Endothelial cell of umbilical vein (primary cell): ENCODE measurements at regions not wholly inside any gene's neighbourhood (a gene's known extent, or its start where the extent isn't known, plus 50 kb on each side); places are given as distances from the start of the nearest gene placed in this dataset.

Source experiments
- BruUV-seq: library from RNA; stranded (reverse); fragments of 400-500 nt; replicated peaks from 2 replicates; lab custom pipeline; 2021; lab: Mats Ljungman, UMichigan
- CTCF ChIA-PET: fragments of 300-600, 350-600 bp; sonication (Branson Sonifier 250); formaldehyde crosslinking; loops from one replicate; lab custom pipeline; 2021; ENCODE audit warnings: antibody characterized with exemption, inconsistent platforms; lab: Charles Lee
- POLR2A ChIA-PET: fragments of 300-600, 350-600 bp; sonication (Branson Sonifier 250); formaldehyde crosslinking; loops from one replicate; lab custom pipeline; 2021; ENCODE audit warnings: antibody characterized with exemption, inconsistent platforms; lab: Charles Lee
- DNase-seq: peaks from one replicate; pipeline ENCODE4 v3.0.0-alpha.2; 2011; ENCODE audit warnings: low read depth, low spot score
- FAIRE-seq: peaks from 2 replicates; lab custom pipeline; 2011; peaks lifted over from hg19 to GRCh38; lab: Jason Lieb, UNC
- H2AFZ ChIP-seq: 2 replicates; pipeline ENCODE4 v1.6.0; 2012; ENCODE audit warnings: low read depth, low read length, control low read depth, inconsistent platforms
- H3K27ac ChIP-seq: 2 replicates; pipeline ENCODE4 v1.5.1; 2011; ENCODE audit warnings: low read depth, mild to moderate bottlenecking, control low read depth, low read length, moderate library complexity; ENCODE audit not compliant: insufficient read depth
- H3K27me3 ChIP-seq, 2 experiments: 2 replicates each; pipeline versions ENCODE4 v1.6.0 to v1.6.1; 2011; ENCODE audit warnings: low read length in 2 of 2, mixed read lengths in 1 of 2; ENCODE audit not compliant: control insufficient read depth in 2 of 2, insufficient read depth in 2 of 2
- H3K36me3 ChIP-seq, 2 experiments: 2 replicates in 1 of 2; 3 replicates in 1 of 2; pipeline ENCODE4 v1.5.1; 2011; ENCODE audit warnings: low read length in 2 of 2, mild to moderate bottlenecking in 1 of 2, moderate library complexity in 1 of 2; ENCODE audit not compliant: control insufficient read depth in 2 of 2, insufficient read depth in 2 of 2; ENCODE audit errors: extremely low read depth in 1 of 2
- H3K4me1 ChIP-seq: 3 replicates; pipeline ENCODE4 v1.5.1; 2011; ENCODE audit warnings: mild to moderate bottlenecking, low read length; ENCODE audit not compliant: control insufficient read depth, insufficient read depth; ENCODE audit errors: extremely low read depth
- H3K4me2 ChIP-seq: 2 replicates; pipeline ENCODE4 v1.6.1; 2011; ENCODE audit warnings: low read length, control low read depth, mixed read lengths; ENCODE audit not compliant: insufficient read depth
- H3K4me3 ChIP-seq, 3 experiments: fragments of 200-600 bp in 1 of 3; sonication (generic), shearing (Covaris generic) in 1 of 3; replicated peaks in 1 of 3; 2 replicates each; pipeline ENCODE4 v1.5.1; 2011 to 2016; ENCODE audit warnings: control low read depth in 3 of 3, low read length in 3 of 3, mild to moderate bottlenecking in 2 of 3, inconsistent platforms in 1 of 3, low read depth in 1 of 3, moderate library complexity in 1 of 3; ENCODE audit not compliant: insufficient read depth in 1 of 3
- H3K79me2 ChIP-seq: 2 replicates; pipeline ENCODE4 v1.6.0; 2012; ENCODE audit warnings: low read length, inconsistent platforms; ENCODE audit not compliant: control insufficient read depth, insufficient read depth
- H3K9ac ChIP-seq: replicated peaks from 2 replicates; pipeline ENCODE3; 2011; ENCODE audit warnings: low read length, control low read depth; ENCODE audit not compliant: insufficient read depth; ENCODE audit errors: extremely low read depth
- H3K9me1 ChIP-seq: replicated peaks from 3 replicates; pipeline ENCODE4 v1.6.0; 2011; ENCODE audit warnings: mild to moderate bottlenecking, low read length; ENCODE audit not compliant: control insufficient read depth, insufficient read depth; ENCODE audit errors: extremely low read depth
- H3K9me3 ChIP-seq: replicated peaks from 2 replicates; pipeline ENCODE4 v1.5.1; 2012; ENCODE audit warnings: low read length, inconsistent platforms; ENCODE audit not compliant: control insufficient read depth, insufficient read depth
- H4K20me1 ChIP-seq: replicated peaks from 2 replicates; pipeline ENCODE3; 2011; ENCODE audit warnings: mild to moderate bottlenecking, low read length; ENCODE audit not compliant: control insufficient read depth, insufficient read depth; ENCODE audit errors: extremely low read depth
- CTCF ChIP-seq, 2 donors: IDR thresholded peaks; 1 replicate in 1 of 2; 2 replicates in 1 of 2; pipeline ENCODE4 v1.5.1; 2011; ENCODE audit warnings: low read length in 2 of 2, mild to moderate bottlenecking in 2 of 2, moderate library complexity in 2 of 2, control low read depth in 1 of 2, inconsistent platforms in 1 of 2, low read depth in 1 of 2; ENCODE audit not compliant: insufficient read depth in 1 of 2; ENCODE audit errors: extremely low read depth in 1 of 2
- EZH2 ChIP-seq: IDR thresholded peaks from 2 replicates; pipeline ENCODE4 v1.6.1; 2012; ENCODE audit warnings: borderline replicate concordance, low read depth, mild to moderate bottlenecking, moderate library complexity, low read length, inconsistent platforms; ENCODE audit not compliant: severe bottlenecking
- FOS ChIP-seq: IDR thresholded peaks from 2 replicates; pipeline ENCODE4 v1.6.1; 2011; ENCODE audit warnings: mild to moderate bottlenecking, low read length, moderate library complexity, borderline replicate concordance; ENCODE audit not compliant: insufficient read depth
- GATA2 ChIP-seq: IDR thresholded peaks from 2 replicates; pipeline ENCODE4 v1.7.0; 2011; ENCODE audit warnings: low read depth, mild to moderate bottlenecking, moderate library complexity, mixed read lengths, low read length; ENCODE audit not compliant: insufficient read length, insufficient read depth
- JUN ChIP-seq: IDR thresholded peaks from 2 replicates; pipeline ENCODE4 v1.6.1; 2011; ENCODE audit warnings: borderline replicate concordance, low read depth; ENCODE audit not compliant: insufficient read length, insufficient read depth
- MAX ChIP-seq: IDR thresholded peaks from 2 replicates; pipeline ENCODE4 v1.6.1; 2011; ENCODE audit not compliant: insufficient read depth, insufficient read length
- MYC ChIP-seq: IDR thresholded peaks from one replicate; pipeline ENCODE4 v1.6.1; 2011; ENCODE audit warnings: mild to moderate bottlenecking, low read depth, low read length
- POLR2A ChIP-seq: IDR thresholded peaks from 2 replicates; pipeline ENCODE4 v1.6.1; 2012; ENCODE audit warnings: low read depth, mild to moderate bottlenecking, control low read depth, low read length
- POLR2AphosphoS5 ChIP-seq: IDR thresholded peaks from 2 replicates; pipeline ENCODE4 v1.6.1; 2012; ENCODE audit warnings: low read depth, mild to moderate bottlenecking, control low read depth, low read length, moderate library complexity; ENCODE audit not compliant: insufficient read depth
- dilution Hi-C: fragments of 300-500 bp; cut with MboI; formaldehyde crosslinking; loops from one replicate; pipeline ENCODE4 v1.15.0; 2019; ENCODE audit warnings: low sequenced_read_pairs; ENCODE audit not compliant: extremely low pct_ligation_motif_present
- intact Hi-C: fragments of 100-400 bp; cut with micrococcal nuclease; formaldehyde crosslinking; loops from one replicate; pipeline ENCODE4 v1.10.0; 2022

- no peak for FAIRE-seq
- no TSS peak for BruUV-seq
- peaks cover 12% of the 10 kb centered on the region for H3K4me1 ChIP-seq
- TF ChIP-seq POLR2A (no peak), JUN (no peak), MAX (no peak), GATA2 (no peak), CTCF (IDR thresholded peaks at IDR 0.05; ENCODE audit: extremely low read depth in 1 of 2, insufficient read depth in 1 of 2, low read depth in 1 of 2, low read length in 2 of 2) (no peak)
- H3K36me3 ChIP-seq: no peaks in the 10 kb centered on the region
- ChIA-PET POLR2A (no interaction called here), CTCF (no interaction called here)
- dilution Hi-C loops: no loop called here
- no peak overlapping the region for H3K27ac ChIP-seq
- H2AFZ ChIP-seq: no peak overlapping the region
- no peaks in the 10 kb centered on the region for H3K9me3 ChIP-seq
- no peaks in the 10 kb centered on the region for H3K27me3 ChIP-seq
- no peak for DNase-seq
- no peaks in the 10 kb centered on the region for H3K9me1 ChIP-seq
- H3K4me3 ChIP-seq: no peak overlapping the region
- H3K4me2 ChIP-seq: no peak overlapping the region
- H3K79me2 ChIP-seq: no peaks in the 10 kb centered on the region
- intact Hi-C loops: no loop called here
- H3K9ac ChIP-seq: no peak overlapping the region
- no peaks in the 10 kb centered on the region for H4K20me1 ChIP-seq
These were observed 350.9 kb upstream of the CCDC179 start for GRCh38 chr11:23211221-23211620.

- ChIA-PET POLR2A (no interaction called here), CTCF (no interaction called here)
- FAIRE-seq (no peak), DNase-seq (no peak)
- dilution Hi-C loops: no loop called here
- intact Hi-C loops: no loop called here
- Histone ChIP-seq H3K4me1 (no peaks in the 10 kb centered on the region), H3K4me3 (no peak overlapping the region), H4K20me1 (no peaks in the 10 kb centered on the region), H3K9me3 (no peaks in the 10 kb centered on the region), H3K4me2 (no peak overlapping the region), H2AFZ (no peak overlapping the region), H3K9me1 (no peaks in the 10 kb centered on the region), H3K27me3 (no peaks in the 10 kb centered on the region), H3K27ac (no peak overlapping the region), H3K79me2 (no peaks in the 10 kb centered on the region), H3K36me3 (no peaks in the 10 kb centered on the region), H3K9ac (no peak overlapping the region)
- BruUV-seq: no TSS peak
- TF ChIP-seq CTCF (IDR thresholded peaks at IDR 0.05; ENCODE audit: extremely low read depth in 1 of 2, insufficient read depth in 1 of 2, low read depth in 1 of 2, low read length in 2 of 2) (no peak), JUN (no peak), GATA2 (no peak), MAX (no peak), EZH2 (no peak), POLR2A (no peak), MYC (no peak), FOS (no peak), POLR2AphosphoS5 (no peak)
These were observed 352.5 kb upstream of the CCDC179 start for GRCh38 chr11:23212807-23213206.
